SKM-1 treated with dmso at 0.1 percent for 144 hours (cell line): ENCODE measurements at regions not wholly inside any gene's neighbourhood (a gene's known extent, or its start where the extent isn't known, plus 50 kb on each side); places are given as distances from the start of the nearest gene placed in this dataset.
"Not testable (repeated sequence)": the region's sequence is repeated elsewhere in the genome, so short reads cannot be mapped to it uniquely, and the experiment has no call there.

ENCODE experiments used
- DNase-seq: peaks from one replicate; lab custom pipeline; 2025; ENCODE audit not compliant: unreplicated experiment; lab: John Stamatoyannopoulos, UW

DNA sequence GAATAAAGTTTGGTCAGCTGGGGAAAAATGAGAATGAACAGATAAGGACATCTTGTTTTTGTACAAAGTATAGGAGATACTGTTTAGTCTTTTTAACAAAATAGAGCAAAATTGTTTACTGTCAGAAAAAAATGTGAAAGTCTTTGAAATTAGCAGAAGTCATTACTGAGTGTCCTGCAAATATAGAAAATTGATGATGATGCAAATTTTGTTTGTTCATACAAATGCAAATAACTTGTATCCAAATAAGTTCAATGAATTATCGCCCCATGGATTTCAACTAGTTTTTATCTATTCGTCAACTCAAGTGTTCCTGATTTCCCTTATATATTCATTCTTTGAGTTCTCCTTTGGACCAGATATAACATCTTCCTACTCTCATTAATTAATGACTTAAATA lies 378.0 kb upstream of the SGO1 start:
- no peak for DNase-seq

DNA sequence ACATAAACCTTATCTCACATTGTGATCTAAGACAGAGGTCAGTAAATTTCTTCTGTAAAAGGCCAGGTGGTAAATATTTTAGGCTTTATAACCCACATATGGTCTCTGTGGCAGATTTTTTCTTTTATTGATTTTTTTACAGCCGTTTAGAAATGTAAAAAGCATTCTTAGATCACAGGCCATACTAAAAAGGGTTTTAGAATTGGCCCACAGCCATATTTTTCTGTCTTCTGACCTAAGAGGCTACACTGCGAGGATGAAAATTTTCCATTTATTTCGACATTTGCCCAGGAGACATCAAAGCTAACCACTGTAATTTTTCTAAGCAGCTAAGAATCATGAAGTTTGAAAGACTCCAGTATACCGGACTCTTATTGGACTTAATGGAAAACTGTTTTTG lies 377.2 kb upstream of the SGO1 start:
- no peak for DNase-seq

DNA sequence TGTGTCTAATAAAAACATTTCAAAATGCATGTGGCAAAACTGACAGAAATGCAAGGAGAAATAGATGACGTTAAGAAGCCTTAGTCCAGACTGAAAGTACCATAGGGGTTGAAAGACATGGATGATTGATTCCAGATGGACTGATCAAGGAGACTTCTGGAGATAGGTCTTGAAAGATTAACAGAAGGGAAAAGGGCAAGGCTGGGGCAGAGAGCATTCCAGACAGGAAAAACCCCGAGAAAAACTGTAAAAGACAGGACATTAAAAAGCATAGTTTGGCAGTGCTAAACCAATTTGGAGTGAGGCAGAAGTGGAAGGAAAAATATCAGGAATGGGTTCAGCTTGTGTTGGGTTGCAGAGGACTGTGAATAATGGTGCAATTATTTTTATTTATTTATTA lies 375.2 kb upstream of the SGO1 start:
- no peak for DNase-seq

DNA sequence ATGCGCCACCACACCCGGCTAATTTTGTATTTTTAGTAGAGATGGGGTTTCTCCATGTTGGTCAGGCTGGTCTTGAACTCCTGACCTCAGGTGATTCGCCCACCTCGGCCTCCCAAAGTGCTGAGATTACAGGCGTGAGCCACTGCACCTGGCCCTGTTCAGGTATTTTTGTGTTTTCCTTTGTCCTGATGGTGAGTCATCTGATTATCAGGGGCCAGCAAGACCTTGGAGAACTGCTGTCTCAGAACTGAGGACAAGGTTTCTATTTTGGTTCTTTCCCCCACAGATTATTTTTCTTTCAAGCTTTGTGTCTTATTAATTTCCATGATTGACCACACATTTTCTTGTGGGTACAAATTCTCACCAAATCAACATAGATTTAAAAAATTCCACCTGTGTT lies 374.4 kb upstream of the SGO1 start:
- not testable (repeated sequence) for DNase-seq

DNA sequence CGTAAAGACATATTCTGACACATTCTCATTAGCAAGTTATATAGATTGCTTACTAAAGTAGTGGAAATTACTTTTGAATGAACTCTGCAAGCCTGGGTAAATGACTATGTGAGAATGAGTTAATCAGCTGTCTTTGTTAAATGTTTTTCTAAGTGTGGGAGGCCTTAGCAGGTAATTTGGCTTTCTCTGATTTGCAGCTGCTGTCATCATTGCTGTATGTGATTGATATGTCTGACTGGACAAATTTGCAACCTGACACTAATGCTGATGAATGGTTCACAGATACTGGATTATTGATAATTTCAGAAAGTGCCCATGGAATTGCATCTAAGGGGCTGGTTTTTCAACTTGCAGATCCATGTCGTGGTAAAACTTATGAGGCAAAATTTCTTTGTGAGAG lies 372.2 kb upstream of the SGO1 start:
- DNase-seq: no peak

DNA sequence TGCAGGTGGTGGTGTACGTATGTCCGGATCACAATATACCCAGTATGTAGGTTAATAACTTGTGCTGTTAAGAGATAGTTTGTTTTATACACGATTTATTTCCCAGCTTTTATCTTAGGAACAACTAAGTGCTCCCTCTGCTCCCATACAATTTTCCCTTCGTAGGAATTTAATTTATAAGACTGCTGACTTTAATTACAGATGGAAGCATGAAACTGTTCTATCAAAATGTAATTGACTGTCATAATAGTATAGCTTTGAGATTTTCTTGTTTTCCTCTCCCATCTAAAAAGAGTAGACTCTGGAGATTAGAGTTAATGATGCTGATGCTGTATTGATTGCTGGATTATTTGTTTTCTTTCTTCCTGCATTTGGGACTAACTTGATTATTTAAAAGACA lies 370.7 kb upstream of the SGO1 start:
- no peak for DNase-seq

DNA sequence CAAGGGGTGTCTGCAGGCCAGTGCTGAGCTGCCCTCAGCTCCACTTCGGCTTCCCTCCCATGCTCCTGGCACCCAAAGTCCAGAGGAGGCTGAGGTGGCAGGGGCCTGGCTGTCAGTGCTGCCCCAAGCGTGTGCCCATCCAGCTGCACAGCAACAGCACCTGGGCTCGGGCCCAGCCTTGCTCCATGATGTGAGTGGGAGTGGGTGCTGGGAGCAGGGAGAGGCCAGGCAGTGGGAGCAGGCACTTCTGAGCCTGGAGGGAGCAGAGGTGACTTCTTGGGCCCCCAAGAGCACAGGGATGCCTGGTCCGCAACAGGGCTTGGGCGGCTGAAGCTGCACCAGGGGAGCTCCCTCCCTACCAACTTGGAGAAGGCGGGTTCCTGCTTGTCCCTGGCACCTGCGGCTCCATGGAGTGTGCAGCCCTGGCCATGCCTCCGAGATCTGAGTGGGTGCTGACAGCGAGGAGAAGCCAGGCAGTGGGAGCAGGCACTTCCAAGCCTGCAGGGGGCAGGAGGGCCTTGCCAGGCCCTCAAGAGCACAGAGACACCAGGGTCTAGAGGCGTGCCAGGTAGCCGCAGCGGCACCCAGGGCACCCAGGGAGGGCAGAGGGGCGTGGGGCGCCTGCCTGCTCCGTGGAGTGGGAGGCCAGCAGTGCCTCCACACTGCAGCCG lies 366.7 kb upstream of the SGO1 start:
- DNase-seq: no peak

DNA sequence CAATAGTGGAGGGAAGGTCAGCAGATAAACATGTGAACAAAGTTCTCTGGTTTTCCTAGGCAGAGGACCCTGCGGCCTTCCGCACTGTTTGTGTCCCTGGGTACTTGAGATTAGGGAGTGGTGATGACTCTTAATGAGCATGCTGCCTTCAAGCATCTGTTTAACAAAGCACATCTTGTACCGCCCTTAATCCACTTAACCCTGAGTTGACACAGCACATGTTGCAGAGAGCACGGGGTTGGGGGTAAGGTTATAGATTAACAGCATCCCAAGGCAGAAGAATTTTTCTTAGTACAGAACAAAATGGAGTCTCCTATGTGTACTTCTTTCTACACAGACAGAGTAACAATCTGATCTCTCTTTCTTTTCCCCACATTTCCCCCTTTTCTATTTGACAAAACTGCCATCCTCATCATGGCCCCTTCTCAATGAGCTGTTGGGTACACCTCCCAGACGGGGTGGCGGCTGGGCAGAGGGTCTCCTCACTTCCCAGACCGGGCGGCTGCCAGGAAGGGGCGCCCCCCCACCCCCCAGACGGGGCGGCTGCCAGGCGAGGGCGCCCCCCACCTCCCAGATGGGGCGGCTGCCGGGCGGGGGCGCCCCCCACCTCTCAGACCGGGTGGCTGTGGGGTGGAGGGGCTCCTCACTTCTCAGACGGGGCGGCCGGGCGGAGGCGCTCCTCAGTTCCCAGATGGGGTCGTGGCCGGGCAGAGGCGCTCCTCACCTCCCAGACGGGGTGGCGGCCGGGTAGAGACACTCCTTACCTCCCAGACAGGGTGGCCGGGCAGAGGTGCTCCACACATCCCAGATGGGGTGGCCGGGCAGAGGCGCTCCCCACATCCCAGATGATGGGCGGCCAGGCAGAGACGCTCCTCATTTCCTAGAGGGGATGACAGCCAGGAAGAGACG lies 361.6 kb upstream of the SGO1 start:
- DNase-seq: not testable (repeated sequence)

DNA sequence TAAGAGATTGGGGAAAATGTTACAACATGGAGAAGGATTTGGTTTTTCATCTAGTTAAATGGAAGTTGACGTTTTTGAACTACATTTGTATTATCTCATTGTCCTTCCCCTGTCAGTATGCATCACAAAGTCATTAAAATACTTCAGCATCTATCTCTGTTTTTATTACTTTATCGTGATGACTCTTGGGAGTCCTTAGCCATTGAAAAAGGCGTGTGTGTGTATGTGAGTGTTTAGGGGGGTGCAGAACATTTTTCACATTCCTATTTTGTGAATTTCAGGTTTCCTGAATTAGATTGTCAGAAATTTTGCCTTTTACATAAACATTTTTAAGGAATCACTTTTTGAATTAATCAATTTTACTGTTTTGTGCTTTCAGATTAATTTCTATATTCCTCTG lies 360.6 kb upstream of the SGO1 start:
- DNase-seq: no peak

DNA sequence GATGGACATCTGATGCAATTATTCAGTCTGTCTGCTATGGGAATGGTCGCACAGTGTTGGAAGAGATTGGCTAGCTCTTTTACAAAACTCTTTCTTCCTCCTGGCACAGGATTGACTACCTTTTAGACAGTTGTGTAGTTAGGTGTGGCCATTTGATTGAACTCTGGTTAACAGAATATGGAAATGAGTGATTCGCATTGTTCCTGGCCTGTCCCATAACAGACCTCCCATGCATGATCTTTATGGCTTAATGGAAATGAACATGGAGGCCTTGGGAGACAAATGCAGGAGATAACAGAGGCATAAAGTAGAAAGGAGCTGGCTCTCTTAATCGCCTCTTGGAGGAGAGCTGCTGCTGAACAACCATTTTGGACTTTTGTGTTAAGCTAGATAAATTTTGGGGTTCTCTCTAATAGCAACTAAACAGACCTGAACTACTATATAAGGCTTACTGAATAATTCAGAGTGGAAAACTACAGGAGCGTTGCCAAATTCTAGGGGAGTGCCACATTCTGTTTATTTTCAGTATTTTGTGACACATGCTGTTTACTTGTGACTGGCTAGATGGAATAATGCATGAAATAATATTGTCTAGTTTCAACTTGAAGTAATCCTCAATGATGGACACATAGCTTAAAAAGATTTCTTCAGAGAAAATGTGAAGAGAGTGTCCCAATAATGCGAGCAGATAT lies 357.7 kb upstream of the SGO1 start:
- DNase-seq: no peak

DNA sequence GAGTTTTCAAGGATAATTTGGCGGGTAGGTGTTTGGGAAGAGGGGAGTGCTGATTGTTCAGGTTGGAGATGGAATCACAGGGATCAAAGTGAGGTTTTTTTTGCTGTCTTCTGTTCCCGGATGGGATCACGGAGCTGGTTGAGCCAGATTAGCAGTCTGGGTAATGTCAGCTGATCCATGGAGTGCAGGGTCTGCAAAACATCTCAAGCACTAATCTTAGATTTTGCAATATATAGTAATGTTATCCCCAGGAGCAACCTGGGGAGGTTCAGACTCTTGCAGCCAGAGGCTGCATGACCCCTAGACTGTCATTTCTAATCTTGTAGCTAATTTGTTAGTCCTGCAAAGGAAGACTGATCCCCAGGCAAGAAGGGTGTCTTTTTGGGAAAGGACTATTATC lies 354.1 kb upstream of the SGO1 start:
- DNase-seq: no peak

DNA sequence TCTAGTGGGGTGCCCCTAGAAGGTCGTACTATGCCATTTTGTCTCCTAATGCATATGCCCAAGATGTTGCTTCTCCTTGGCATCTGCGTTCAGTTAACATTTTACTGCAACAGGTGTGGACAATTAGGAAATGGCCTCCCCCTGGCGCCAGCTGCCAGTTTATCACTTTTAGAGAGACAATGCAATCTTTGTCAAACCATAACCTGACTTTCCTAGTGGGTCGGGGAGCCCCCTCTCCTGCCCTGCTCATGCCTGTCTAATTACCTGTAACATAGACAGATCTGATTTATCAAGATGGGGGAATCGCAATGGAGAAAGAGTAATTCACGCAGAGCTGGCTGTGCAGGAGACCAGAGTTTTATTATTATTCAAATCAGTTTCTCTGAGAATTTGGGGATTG lies 353.7 kb upstream of the SGO1 start:
- DNase-seq: no peak

DNA sequence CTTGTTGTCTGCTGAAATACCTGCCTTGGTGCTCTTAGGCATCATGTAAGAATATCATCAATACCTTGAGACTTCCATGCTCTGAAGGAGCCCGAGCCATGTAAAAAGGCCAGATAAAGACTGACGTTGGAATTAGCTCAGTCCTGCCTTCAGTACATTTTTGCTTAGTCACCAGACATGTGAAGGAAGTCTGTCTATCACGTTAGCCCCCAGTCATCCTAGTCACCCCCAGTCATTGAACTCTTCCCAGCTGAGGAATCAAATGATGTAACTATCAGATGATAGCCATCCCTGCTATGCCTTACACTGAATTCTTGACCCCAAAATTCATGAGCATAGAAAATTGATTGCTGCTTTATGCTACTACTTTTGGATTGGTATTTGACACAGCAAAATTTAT lies 351.2 kb upstream of the SGO1 start:
- no peak for DNase-seq

DNA sequence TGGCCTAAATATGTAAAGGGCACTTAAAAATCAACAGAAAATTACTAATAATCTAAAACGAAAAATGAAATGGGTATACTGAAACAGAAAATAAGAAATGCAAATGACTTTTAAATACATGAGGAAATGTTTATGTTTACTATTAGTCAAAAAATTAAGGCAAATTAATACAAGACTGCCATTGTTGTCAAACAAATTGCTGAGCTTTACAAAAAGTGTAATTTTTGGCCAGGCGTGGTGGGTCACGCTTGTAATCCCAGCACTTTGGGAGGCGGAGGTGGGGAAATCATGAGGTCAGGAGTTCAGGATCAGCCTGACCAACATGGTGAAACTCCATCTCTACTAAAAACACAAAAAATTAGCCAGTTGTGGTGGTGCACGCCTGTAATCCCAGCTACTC lies 343.9 kb upstream of the SGO1 start:
- no peak for DNase-seq

DNA sequence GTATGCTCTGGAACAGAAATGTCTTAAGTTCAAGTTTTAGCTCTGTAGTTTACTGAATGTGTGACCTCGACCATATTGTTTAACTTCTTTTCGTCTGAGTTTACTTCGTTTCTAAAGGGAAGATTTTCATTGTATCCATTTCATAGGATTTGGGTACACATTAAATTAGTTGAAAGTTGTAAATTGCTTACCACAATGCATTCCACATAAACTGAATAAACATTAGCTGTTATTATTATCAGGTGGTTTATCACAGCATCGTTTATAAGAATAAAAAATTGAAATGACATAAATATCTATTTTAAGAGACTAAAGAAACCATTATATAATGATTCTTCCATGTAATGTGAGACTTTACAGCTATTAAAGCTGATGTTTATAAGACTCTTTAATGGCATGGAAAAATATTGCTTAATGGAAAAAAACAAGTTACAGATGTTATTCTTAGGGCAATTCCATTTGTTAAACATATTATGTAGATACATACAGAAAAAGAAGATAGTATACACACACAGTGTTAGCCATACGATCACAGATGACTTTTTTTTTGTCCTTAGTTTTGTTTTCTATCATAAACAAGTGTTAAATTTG lies 342.3 kb upstream of the SGO1 start:
- no peak for DNase-seq

DNA sequence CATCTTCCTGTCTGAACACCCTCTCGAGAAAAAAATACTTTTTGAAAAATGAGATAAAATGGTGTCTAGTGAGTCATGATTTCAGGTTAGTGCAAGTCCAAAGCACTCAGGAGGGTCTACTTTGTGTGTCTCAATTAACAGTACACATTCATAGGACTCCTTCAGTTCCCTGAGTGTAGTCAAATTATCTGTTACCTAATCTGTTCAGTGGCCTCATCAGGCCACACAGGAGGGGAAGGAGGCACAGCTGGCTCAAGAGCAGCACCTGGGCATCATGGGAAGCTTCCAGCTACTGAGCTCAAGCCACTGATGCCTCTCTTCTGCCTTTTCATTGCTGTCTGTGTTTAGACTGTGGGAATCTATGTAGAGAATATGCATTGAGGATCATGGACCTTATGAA lies 341.4 kb upstream of the SGO1 start:
- no peak for DNase-seq

DNA sequence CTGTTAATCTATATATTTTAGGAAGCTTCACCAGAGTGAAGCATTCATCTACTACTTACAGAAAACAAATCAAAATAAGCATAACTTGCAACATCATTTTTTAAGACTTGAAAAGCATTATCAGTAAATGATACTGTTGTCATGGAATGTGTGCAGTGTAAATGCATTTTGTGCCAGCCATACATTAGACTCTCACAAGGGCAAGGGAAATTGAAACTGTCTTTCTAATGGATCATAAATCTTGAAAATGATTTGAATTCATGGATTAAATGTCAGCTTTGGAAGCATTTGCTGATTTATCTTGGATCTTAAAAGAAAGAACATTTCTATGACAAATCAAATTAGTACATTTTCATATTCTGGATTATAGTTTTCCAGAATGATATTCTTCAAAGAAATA lies 338.3 kb upstream of the SGO1 start:
- DNase-seq: no peak

DNA sequence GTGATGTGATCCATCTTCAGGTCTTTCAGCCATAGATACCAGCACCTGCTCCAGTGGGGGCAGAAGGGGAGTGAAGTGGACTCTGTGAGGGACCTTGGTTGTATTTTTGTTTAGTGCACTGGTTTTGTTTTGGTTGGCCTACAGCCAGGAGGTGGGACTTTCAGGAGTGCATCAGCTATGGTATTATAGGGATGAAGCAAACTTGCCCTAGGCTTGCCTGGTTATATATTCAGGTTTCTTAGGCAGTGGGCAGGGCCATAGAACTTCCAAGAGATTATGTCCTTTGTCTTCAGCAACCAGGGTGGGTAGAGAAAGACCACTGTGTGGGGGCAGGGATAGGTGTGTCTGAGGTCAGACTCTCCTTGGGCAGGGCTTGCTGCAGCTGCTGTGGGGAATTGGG lies 337.3 kb upstream of the SGO1 start:
- DNase-seq: no peak

DNA sequence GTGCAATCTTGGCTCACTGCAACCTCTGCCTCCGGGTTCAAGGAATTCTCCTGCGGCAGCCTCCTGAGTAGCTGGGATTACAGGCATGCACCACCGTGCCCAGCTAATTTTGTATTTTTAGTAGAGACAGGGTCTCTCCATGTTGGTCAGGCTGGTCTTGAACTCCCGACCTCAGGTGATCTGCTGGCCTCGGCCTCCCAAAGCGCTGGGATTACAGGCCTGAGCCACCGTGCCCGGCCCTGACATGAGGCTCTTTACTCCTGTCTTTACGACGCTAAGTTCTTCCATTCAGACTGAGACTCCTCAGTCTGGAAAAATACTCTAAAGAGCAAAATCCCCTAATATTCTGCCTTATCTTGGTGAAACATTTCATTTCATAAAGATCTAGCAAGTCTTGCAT lies 331.3 kb upstream of the SGO1 start:
- not testable (repeated sequence) for DNase-seq

DNA sequence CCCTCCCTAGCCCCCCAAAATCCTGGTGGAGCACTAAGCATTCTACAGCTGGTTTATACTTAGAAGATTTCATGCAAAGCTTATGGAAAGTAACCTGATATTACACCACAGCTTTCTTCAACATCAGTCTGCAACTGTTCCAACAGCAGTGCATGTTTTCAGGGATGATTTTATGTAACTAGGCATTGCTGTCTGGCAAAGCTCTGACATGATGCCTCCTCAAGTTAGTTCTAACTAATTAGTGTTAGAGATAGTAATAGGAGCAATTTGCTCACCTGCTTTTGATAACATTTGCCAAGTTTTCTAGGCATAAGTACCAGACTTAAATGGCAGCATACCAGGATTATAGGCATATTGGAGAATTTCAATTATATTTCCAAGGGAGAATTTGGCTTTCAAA lies 330.3 kb upstream of the SGO1 start:
- no peak for DNase-seq

DNA sequence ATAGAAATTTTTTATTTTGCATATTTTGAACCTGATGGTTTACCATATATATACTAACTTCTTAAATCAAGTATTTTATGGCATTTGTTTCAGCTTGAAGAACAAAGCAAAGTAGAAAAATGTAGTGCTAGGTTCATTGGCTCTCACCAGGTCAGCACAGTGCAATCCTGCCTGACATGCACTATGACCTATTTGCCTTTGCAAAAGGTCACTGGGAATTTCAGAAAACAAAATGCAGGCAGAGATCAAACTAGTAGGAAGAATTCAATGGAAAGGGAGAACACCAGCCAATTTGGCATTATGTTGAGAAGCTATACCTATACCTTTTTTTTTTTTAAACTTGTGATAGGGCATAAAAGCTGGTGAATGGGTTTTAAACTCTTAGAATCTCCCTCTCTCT lies 329.8 kb upstream of the SGO1 start:
- no peak for DNase-seq
